Common myeloid progenitor, CD34-positive (primary cell): ENCODE measurements at regions not wholly inside any gene's neighbourhood (a gene's known extent, or its start where the extent isn't known, plus 50 kb on each side); places are given as distances from the start of the nearest gene placed in this dataset.
A peak's percentile ranks its signal among the peaks of the same experiment; 100 is the strongest.

Experiments used
- CTCF ChIA-PET: fragments of 350-600 bp; sonication (Branson Sonifier 250); formaldehyde crosslinking; loops from one replicate; lab custom pipeline; 2021; ENCODE audit warnings: antibody characterized with exemption; lab: Charles Lee
- POLR2A ChIA-PET: fragments of 350-600 bp; sonication (Branson Sonifier 250); formaldehyde crosslinking; loops from one replicate; lab custom pipeline; 2021; ENCODE audit warnings: antibody characterized with exemption; lab: Charles Lee
- DNase-seq, 3 donors: peaks; one replicate each; pipeline versions ENCODE4 v3.0.0 to v3.0.0-alpha.2; 2013
- H3K27ac ChIP-seq, 2 experiments: 1 replicate in 1 of 2; 2 replicates in 1 of 2; pipeline ENCODE4 v1.7.0; 2013; ENCODE audit warnings: inconsistent platforms in 2 of 2, low read length in 2 of 2, mild to moderate bottlenecking in 2 of 2, low read depth in 1 of 2, moderate library complexity in 1 of 2; ENCODE audit not compliant: severe bottlenecking in 2 of 2, insufficient read depth in 1 of 2, poor library complexity in 1 of 2
- H3K27me3 ChIP-seq, 5 experiments: replicated peaks in 2 of 5; 1 replicate in 3 of 5; 2 replicates in 2 of 5; pipeline versions ENCODE4 v1.6.1 to v1.7.0; 2013; ENCODE audit warnings: low read length in 4 of 5, mild to moderate bottlenecking in 2 of 5, moderate library complexity in 2 of 5, inconsistent platforms in 1 of 5; ENCODE audit not compliant: insufficient read depth in 5 of 5, control insufficient read depth in 4 of 5
- H3K36me3 ChIP-seq, 4 experiments: 1 replicate in 2 of 4; 2 replicates in 2 of 4; pipeline versions ENCODE4 v1.6.1 to v1.7.0; 2013; ENCODE audit warnings: low read length in 3 of 4, control low read depth in 1 of 4, mild to moderate bottlenecking in 1 of 4; ENCODE audit not compliant: control insufficient read depth in 4 of 4, insufficient read depth in 4 of 4
- H3K4me1 ChIP-seq, 4 experiments: 1 replicate in 3 of 4; 2 replicates in 1 of 4; pipeline versions ENCODE4 v1.6.1 to v1.7.1; 2013; ENCODE audit warnings: low read length in 3 of 4, mild to moderate bottlenecking in 3 of 4, control low read depth in 1 of 4, inconsistent platforms in 1 of 4, moderate library complexity in 1 of 4; ENCODE audit not compliant: control insufficient read depth in 4 of 4, insufficient read depth in 4 of 4; ENCODE audit errors: control extremely low read depth in 1 of 4
- H3K4me3 ChIP-seq, 7 experiments: 1 replicate in 4 of 7; 2 replicates in 3 of 7; pipeline versions ENCODE4 v1.5.1 to v1.7.0; 2013; ENCODE audit warnings: mild to moderate bottlenecking in 7 of 7, low read length in 6 of 7, moderate library complexity in 6 of 7, inconsistent platforms in 2 of 7, low read depth in 2 of 7, control low read depth in 1 of 7; ENCODE audit not compliant: insufficient read depth in 4 of 7, control insufficient read depth in 1 of 7; ENCODE audit errors: extremely low read depth in 1 of 7
- H3K9me3 ChIP-seq, 5 experiments: 1 replicate in 4 of 5; 2 replicates in 1 of 5; pipeline versions ENCODE4 v1.6.1 to v1.7.1; 2013; ENCODE audit warnings: low read length in 4 of 5, mild to moderate bottlenecking in 2 of 5, inconsistent platforms in 1 of 5, low read depth in 1 of 5, moderate library complexity in 1 of 5; ENCODE audit not compliant: control insufficient read depth in 4 of 5, insufficient read depth in 2 of 5; ENCODE audit errors: control extremely low read depth in 1 of 5
- WGBS: methylation state at CpG from one replicate; pipeline ENCODE4 v1.1.5; 2013; ENCODE audit not compliant: insufficient coverage; 5-methylcytosine and 5-hydroxymethylcytosine counted together

GRCh38 chr14:22026527-22026926 is 352.9 kb upstream of the OR4E1 start:
- Histone ChIP-seq H3K4me3 (no peak overlapping the region), H3K27me3 (no peaks in the 10 kb centered on the region), H3K36me3 (no peaks in the 10 kb centered on the region), H3K4me1 (peaks cover 0 to 4% (median 0%) of the 10 kb centered on the region in 4 experiments), H3K9me3 (no peaks in the 10 kb centered on the region), H3K27ac (no peak overlapping the region)
- WGBS, result 71% methylated on average over 2 of the region's 2 CpGs
- POLR2A ChIA-PET, result no interaction called here
- CTCF ChIA-PET, result interaction anchor here (1.0 to 2.7 kb wide), 5 partner anchors 10 to 174 kb away, joined by 3 to 12 read pairs (median 4); no protein-coding TSS in a partner anchor
- peak in 1 of 3 donors; percentile 22 for DNase-seq

- WGBS, result 75% methylated on average over 1 of the region's 1 CpG
- CTCF ChIA-PET, result interaction anchor here (1.0 to 2.7 kb wide), 9 partner anchors 10 to 174 kb away, joined by 3 to 12 read pairs (median 4); no protein-coding TSS in a partner anchor
- Histone ChIP-seq H3K27me3 (no peaks in the 10 kb centered on the region), H3K27ac (no peak overlapping the region), H3K36me3 (no peaks in the 10 kb centered on the region), H3K4me3 (no peak overlapping the region), H3K4me1 (peaks cover 0 to 4% (median 0%) of the 10 kb centered on the region in 4 experiments), H3K9me3 (no peaks in the 10 kb centered on the region)
- DNase-seq, result no peak
- POLR2A ChIA-PET, result no interaction called here
Observed at GRCh38 chr14:22025879-22026278, 352.3 kb upstream of the OR4E1 start.

GRCh38 chr14:22024137-22024536 is 350.5 kb upstream of the OR4E1 start:
- Histone ChIP-seq H3K36me3 (no peaks in the 10 kb centered on the region), H3K4me1 (peaks cover 0 to 4% (median 0%) of the 10 kb centered on the region in 4 experiments), H3K4me3 (no peak overlapping the region), H3K27ac (no peak overlapping the region), H3K27me3 (no peaks in the 10 kb centered on the region), H3K9me3 (no peaks in the 10 kb centered on the region)
- no CpG with 5 or more reads among the region's 1 CpG for WGBS
- CTCF ChIA-PET, result interaction anchor here (1.8 to 2.7 kb wide), 2 partner anchors 12 to 22 kb away, joined by 4 to 12 read pairs; no protein-coding TSS in a partner anchor
- DNase-seq, result no peak
- POLR2A ChIA-PET, result no interaction called here

GRCh38 chr14:22018890-22019289 is 345.3 kb upstream of the OR4E1 start:
- peak in 1 of 3 donors; percentile 9 for DNase-seq
- ChIA-PET CTCF (interaction anchor here (0.8 to 1.2 kb wide), 2 partner anchors 16 to 101 kb away, joined by 3 read pairs; no protein-coding TSS in a partner anchor), POLR2A (interaction anchor here (0.5 kb wide), 1 partner anchor 81 kb away, joined by 3 read pairs; no protein-coding TSS in a partner anchor)
- H3K36me3 ChIP-seq, result no peaks in the 10 kb centered on the region
- H3K27ac ChIP-seq, result no peak overlapping the region
- H3K9me3 ChIP-seq, result no peaks in the 10 kb centered on the region
- H3K27me3 ChIP-seq, result no peaks in the 10 kb centered on the region
- H3K4me1 ChIP-seq, result no peaks in the 10 kb centered on the region
- H3K4me3 ChIP-seq, result no peak overlapping the region
- no CpG with 5 or more reads among the region's 1 CpG for WGBS

GRCh38 chr14:22012452-22012851 is 338.8 kb upstream of the OR4E1 start:
- POLR2A ChIA-PET, result no interaction called here

GRCh38 chr14:22011253-22011642 is 337.6 kb upstream of the OR4E1 start:
- no peaks in the 10 kb centered on the region for H3K36me3 ChIP-seq
- WGBS, result 100% methylated on average over 1 of the region's 2 CpGs
- H3K27ac ChIP-seq, result no peak overlapping the region
- H3K27me3 ChIP-seq, result no peaks in the 10 kb centered on the region
- peaks cover 0 to 5% (median 0%) of the 10 kb centered on the region in 5 experiments for H3K9me3 ChIP-seq
- POLR2A ChIA-PET, result no interaction called here
- CTCF ChIA-PET, result interaction anchor here (0.6 to 1.8 kb wide), 4 partner anchors 18 to 152 kb away, joined by 3 to 5 read pairs (median 4); no protein-coding TSS in a partner anchor
- DNase-seq, result no peak
- H3K4me1 ChIP-seq, result peaks cover 0 to 3% (median 0%) of the 10 kb centered on the region in 4 experiments
- H3K4me3 ChIP-seq, result no peak overlapping the region

More at GRCh38 chr14:22012452-22012851, 338.8 kb upstream of the OR4E1 start:
- Histone ChIP-seq H3K9me3 (peaks cover 0 to 4% (median 0%) of the 10 kb centered on the region in 5 experiments), H3K27ac (no peak overlapping the region), H3K4me1 (peaks cover 0 to 3% (median 0%) of the 10 kb centered on the region in 4 experiments), H3K4me3 (no peak overlapping the region), H3K36me3 (no peaks in the 10 kb centered on the region), H3K27me3 (no peaks in the 10 kb centered on the region)
- CTCF ChIA-PET, result interaction anchor here (1.0 kb wide), 1 partner anchor 10 kb away, joined by 3 read pairs; no protein-coding TSS in a partner anchor
- 86% methylated on average over 3 of the region's 3 CpGs for WGBS
- no peak for DNase-seq

- DNase-seq, result no peak
- 100% methylated on average over 1 of the region's 2 CpGs for WGBS
- ChIA-PET POLR2A (no interaction called here), CTCF (interaction anchor here (0.6 to 2.2 kb wide), 8 partner anchors 12 to 152 kb away, joined by 3 to 8 read pairs (median 4); no protein-coding TSS in a partner anchor)
- no peaks in the 10 kb centered on the region for H3K36me3 ChIP-seq
- peaks cover 0 to 5% (median 0%) of the 10 kb centered on the region in 5 experiments for H3K9me3 ChIP-seq
- peaks cover 0 to 3% (median 0%) of the 10 kb centered on the region in 4 experiments for H3K4me1 ChIP-seq
- H3K27me3 ChIP-seq, result no peaks in the 10 kb centered on the region
- no peak overlapping the region for H3K4me3 ChIP-seq
- no peak overlapping the region for H3K27ac ChIP-seq
Observed at GRCh38 chr14:22010545-22011252, 337.1 kb upstream of the OR4E1 start.
